ENCODE measurements at regions not wholly inside any gene's neighbourhood (a gene's known extent, or its start where the extent isn't known, plus 50 kb on each side); places are given as distances from the start of the nearest gene placed in this dataset.

DNA sequence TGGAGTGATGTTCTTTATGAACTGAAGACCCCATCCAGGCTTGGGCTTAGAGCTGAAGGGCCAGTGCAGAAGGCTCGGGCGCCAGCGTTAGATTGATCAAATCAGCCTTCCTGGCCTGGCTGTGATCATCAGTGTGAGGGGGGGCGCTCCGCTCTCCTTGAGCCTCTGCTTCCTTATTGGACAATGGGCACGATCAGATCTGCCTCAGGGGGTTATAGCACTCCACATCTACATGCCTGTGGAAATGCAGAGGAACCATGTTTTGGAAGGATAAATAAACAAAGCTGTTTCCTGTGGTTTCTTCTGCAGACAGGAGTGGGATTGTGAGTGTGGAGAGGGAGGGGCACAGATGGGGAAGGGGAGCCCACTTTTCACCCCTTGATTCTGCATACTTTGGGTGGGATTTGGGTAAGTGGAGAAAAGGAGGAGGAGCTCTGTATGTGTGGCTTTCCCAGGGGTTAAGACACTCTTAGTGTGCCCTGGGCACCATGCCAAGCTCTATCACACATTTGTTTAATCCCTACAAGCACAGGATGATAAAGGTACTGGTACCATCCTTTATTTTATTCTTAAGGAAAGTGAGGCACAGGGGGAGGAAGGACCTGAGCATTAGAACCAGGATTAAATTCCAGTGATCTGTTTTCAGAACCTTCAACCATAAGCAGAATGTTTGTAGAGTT, 150.5 kb downstream of the EN1 start:
- H4K20me1 ChIP-seq (ENCODE audit: insufficient read depth, low read length, poor library complexity, severe bottlenecking), result no peaks in the 10 kb centered on the region
- H3K27me3 ChIP-seq (ENCODE audit: insufficient read depth, low read length, poor library complexity, severe bottlenecking), result no peaks in the 10 kb centered on the region
- no peaks in the 10 kb centered on the region for H3K4me1 ChIP-seq (ENCODE audit: insufficient read depth, low read length, poor library complexity, severe bottlenecking)
- no peaks in the 10 kb centered on the region for H3K36me3 ChIP-seq (ENCODE audit: insufficient read depth, low read length)
- H3K9me2 ChIP-seq (replicated peaks; ENCODE audit: low read depth, low read length), result no peaks in the 10 kb centered on the region
- H3K4me3 ChIP-seq (ENCODE audit: low read length, poor library complexity, severe bottlenecking), result no peak overlapping the region
- H3K4me2 ChIP-seq (ENCODE audit: low read depth, low read length, poor library complexity, severe bottlenecking), result no peak overlapping the region
- no peak overlapping the region for H2AFZ ChIP-seq (ENCODE audit: low read length)
- no peak for TF ChIP-seq EZH2phosphoT487 (IDR thresholded peaks at IDR 0.05; ENCODE audit: borderline replicate concordance)
- no peak for TF ChIP-seq CTCF (conservative IDR thresholded peaks at IDR 0.05; ENCODE audit: low read length)
- H3K9me3 ChIP-seq (ENCODE audit: insufficient read depth, low read depth, low read length), result no peaks in the 10 kb centered on the region; the same call in 1 of the 2 replicates
- H3F3A ChIP-seq (ENCODE audit: low read depth), result no peaks in the 10 kb centered on the region
- H3K9ac ChIP-seq (ENCODE audit: low read depth, low read length, poor library complexity, severe bottlenecking), result no peak overlapping the region
- no peaks in the 10 kb centered on the region for H3K79me2 ChIP-seq (ENCODE audit: insufficient read depth, low read length)

- H3K9me2 ChIP-seq (replicated peaks; ENCODE audit: low read depth, low read length), result no peaks in the 10 kb centered on the region
- no peaks in the 10 kb centered on the region for H3K4me1 ChIP-seq (ENCODE audit: insufficient read depth, low read length, poor library complexity, severe bottlenecking)
- no peak overlapping the region for H2AFZ ChIP-seq (ENCODE audit: low read length)
- no peaks in the 10 kb centered on the region; the same call in 1 of the 2 replicates for H3K9me3 ChIP-seq (ENCODE audit: insufficient read depth, low read depth, low read length)
- H3K4me2 ChIP-seq (ENCODE audit: low read depth, low read length, poor library complexity, severe bottlenecking), result no peak overlapping the region
- H3K4me3 ChIP-seq (ENCODE audit: low read length, poor library complexity, severe bottlenecking), result no peak overlapping the region
- H4K20me1 ChIP-seq (ENCODE audit: insufficient read depth, low read length, poor library complexity, severe bottlenecking), result no peaks in the 10 kb centered on the region
- H3K79me2 ChIP-seq (ENCODE audit: insufficient read depth, low read length), result no peaks in the 10 kb centered on the region
- TF ChIP-seq CTCF (conservative IDR thresholded peaks at IDR 0.05; ENCODE audit: low read length) (no peak), EZH2phosphoT487 (IDR thresholded peaks at IDR 0.05; ENCODE audit: borderline replicate concordance) (no peak)
- H3K9ac ChIP-seq (ENCODE audit: low read depth, low read length, poor library complexity, severe bottlenecking), result no peak overlapping the region
- H3F3A ChIP-seq (ENCODE audit: low read depth), result no peaks in the 10 kb centered on the region
- H3K27me3 ChIP-seq (ENCODE audit: insufficient read depth, low read length, poor library complexity, severe bottlenecking), result no peaks in the 10 kb centered on the region
- H3K36me3 ChIP-seq (ENCODE audit: insufficient read depth, low read length), result no peaks in the 10 kb centered on the region
These were observed 154.1 kb downstream of the EN1 start for GRCh38 chr2:118693287-118693822.

- Histone ChIP-seq H3K9ac (ENCODE audit: low read depth, low read length, poor library complexity, severe bottlenecking) (no peak overlapping the region), H3K27me3 (ENCODE audit: insufficient read depth, low read length, poor library complexity, severe bottlenecking) (no peaks in the 10 kb centered on the region), H3K9me2 (replicated peaks; ENCODE audit: low read depth, low read length) (no peaks in the 10 kb centered on the region), H3K4me1 (ENCODE audit: insufficient read depth, low read length, poor library complexity, severe bottlenecking) (no peaks in the 10 kb centered on the region), H3K9me3 (ENCODE audit: insufficient read depth, low read depth, low read length) (no peaks in the 10 kb centered on the region), H3K36me3 (ENCODE audit: insufficient read depth, low read length) (no peaks in the 10 kb centered on the region), H3K4me2 (ENCODE audit: low read depth, low read length, poor library complexity, severe bottlenecking) (no peak overlapping the region), H3K4me3 (ENCODE audit: low read length, poor library complexity, severe bottlenecking) (no peak overlapping the region), H3K79me2 (ENCODE audit: insufficient read depth, low read length) (no peaks in the 10 kb centered on the region), H3F3A (ENCODE audit: low read depth) (no peaks in the 10 kb centered on the region), H4K20me1 (ENCODE audit: insufficient read depth, low read length, poor library complexity, severe bottlenecking) (no peaks in the 10 kb centered on the region), H2AFZ (ENCODE audit: low read length) (no peak overlapping the region)
- TF ChIP-seq CTCF (conservative IDR thresholded peaks at IDR 0.05; ENCODE audit: low read length), result no peak
- TF ChIP-seq EZH2phosphoT487 (IDR thresholded peaks at IDR 0.05; ENCODE audit: borderline replicate concordance), result no peak
These were observed 157.6 kb downstream of the EN1 start for GRCh38 chr2:118689874-118690273.
